Left ventricle myocardium inferior (tissue), 1 donor: ENCODE measurements at regions not wholly inside any gene's neighbourhood (a gene's known extent, or its start where the extent isn't known, plus 50 kb on each side); places are given as distances from the start of the nearest gene placed in this dataset.

Experiments used
- DNase-seq: peaks from one replicate; pipeline ENCODE4 v3.0.0-alpha.2; 2020
- H3K27ac ChIP-seq: fragments of 200-600 bp; replicated peaks from 2 replicates; pipeline ENCODE4 v1.8.0; 2021
- H3K27me3 ChIP-seq: fragments of 200-600 bp; 2 replicates; pipeline ENCODE4 v1.8.0; 2021; ENCODE audit warnings: low read depth
- H3K36me3 ChIP-seq: fragments of 200-600 bp; 2 replicates; pipeline ENCODE4 v1.8.0; 2021
- H3K4me1 ChIP-seq: fragments of 200-600 bp; 2 replicates; pipeline ENCODE4 v1.8.0; 2021
- H3K4me3 ChIP-seq: fragments of 200-600 bp; 2 replicates; pipeline ENCODE4 v1.8.0; 2021; ENCODE audit warnings: mild to moderate bottlenecking, moderate library complexity
- H3K9me3 ChIP-seq: fragments of 200-600 bp; replicated peaks from 2 replicates; pipeline ENCODE4 v1.8.0; 2021
- CTCF ChIP-seq: fragments of 200-600 bp; IDR thresholded peaks from 2 replicates; pipeline ENCODE4 v1.8.0; 2021; ENCODE audit warnings: antibody characterized with exemption, mild to moderate bottlenecking, borderline replicate concordance
- intact Hi-C: fragments of 100-400 bp; cut with micrococcal nuclease; formaldehyde crosslinking; loops from one replicate; pipeline ENCODE4 v1.11.0; 2022
- donor health status: DM: no; HTN: yes; CAD: no; lungs with severe emphysema.

GRCh38 chr6:143609501-143609900 is 68.3 kb upstream of the PHACTR2 start:
- DNase-seq, result no peak
- H3K27ac ChIP-seq, result no peak overlapping the region
- H3K4me3 ChIP-seq, result no peak overlapping the region
- no peak for TF ChIP-seq CTCF
- H3K27me3 ChIP-seq, result no peaks in the 10 kb centered on the region
- H3K9me3 ChIP-seq, result no peaks in the 10 kb centered on the region
- no peaks in the 10 kb centered on the region for H3K36me3 ChIP-seq
- peaks cover 26% of the 10 kb centered on the region for H3K4me1 ChIP-seq
- intact Hi-C loops, result no loop called here

- no peak for DNase-seq
- H3K4me3 ChIP-seq, result no peak overlapping the region
- intact Hi-C loops, result no loop called here
Measured at GRCh38 chr6:143608906-143609305, 68.9 kb upstream of the PHACTR2 start.

GRCh38 chr6:143607974-143608373 is 69.8 kb upstream of the PHACTR2 start:
- TF ChIP-seq CTCF, result no peak
- DNase-seq, result no peak
- peaks cover 18% of the 10 kb centered on the region for H3K4me1 ChIP-seq
- no peak overlapping the region for H3K27ac ChIP-seq
- no peaks in the 10 kb centered on the region for H3K36me3 ChIP-seq
- H3K27me3 ChIP-seq, result no peaks in the 10 kb centered on the region
- intact Hi-C loops, result no loop called here
- no peak overlapping the region for H3K4me3 ChIP-seq
- no peaks in the 10 kb centered on the region for H3K9me3 ChIP-seq

More at GRCh38 chr6:143608906-143609305, 68.9 kb upstream of the PHACTR2 start:
- Histone ChIP-seq H3K36me3 (no peaks in the 10 kb centered on the region), H3K4me1 (peaks cover 21% of the 10 kb centered on the region), H3K27ac (no peak overlapping the region), H3K27me3 (no peaks in the 10 kb centered on the region), H3K9me3 (no peaks in the 10 kb centered on the region)
- TF ChIP-seq CTCF, result no peak

- Histone ChIP-seq H3K36me3 (no peaks in the 10 kb centered on the region), H3K9me3 (no peaks in the 10 kb centered on the region), H3K27me3 (no peaks in the 10 kb centered on the region), H3K4me1 (peaks cover 18% of the 10 kb centered on the region), H3K27ac (no peak overlapping the region), H3K4me3 (no peak overlapping the region)
- TF ChIP-seq CTCF, result no peak
- DNase-seq, result no peak
- intact Hi-C loops, result no loop called here
Measured at GRCh38 chr6:143607168-143607567, 70.6 kb upstream of the PHACTR2 start.

- intact Hi-C loops, result no loop called here
- no peak for DNase-seq
- no peak overlapping the region for H3K4me3 ChIP-seq
- no peaks in the 10 kb centered on the region for H3K27me3 ChIP-seq
- peaks cover 18% of the 10 kb centered on the region for H3K4me1 ChIP-seq
- no peak for TF ChIP-seq CTCF
- no peaks in the 10 kb centered on the region for H3K9me3 ChIP-seq
- no peak overlapping the region for H3K27ac ChIP-seq
- H3K36me3 ChIP-seq, result no peaks in the 10 kb centered on the region
Measured at GRCh38 chr6:143605906-143606521, 71.8 kb upstream of the PHACTR2 start.
